CD4-positive, alpha-beta T cell treated with Interleukin-21 for 1 hour (primary cell): ENCODE measurements at regions not wholly inside any gene's neighbourhood (a gene's known extent, or its start where the extent isn't known, plus 50 kb on each side); places are given as distances from the start of the nearest gene placed in this dataset.
"Not testable (repeated sequence)": the region's sequence is repeated elsewhere in the genome, so short reads cannot be mapped to it uniquely, and the experiment has no call there.

Experiments used
- DNase-seq: peaks from one replicate; pipeline ENCODE4 v3.0.0-alpha.2; 2020

DNA sequence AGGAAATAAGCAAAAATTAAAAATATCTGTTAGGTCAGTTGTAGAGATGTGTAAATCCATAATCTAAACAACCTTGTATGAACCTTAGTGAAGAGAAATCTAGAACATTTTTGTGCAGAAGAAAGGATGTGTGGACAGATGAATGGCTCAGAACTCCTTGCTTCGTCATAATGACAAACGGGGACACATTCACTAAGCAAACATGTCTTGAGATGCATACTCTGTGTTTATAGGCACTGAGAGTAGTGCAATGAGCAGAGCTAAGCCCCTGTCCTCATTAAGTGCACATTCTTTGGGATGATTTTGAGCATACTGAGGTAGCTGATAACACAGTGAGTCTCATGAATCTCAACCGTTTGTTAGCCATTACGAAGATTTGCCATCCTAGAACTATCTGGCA, 360.6 kb upstream of the ANKRD30A start:
- DNase-seq, result no peak

DNA sequence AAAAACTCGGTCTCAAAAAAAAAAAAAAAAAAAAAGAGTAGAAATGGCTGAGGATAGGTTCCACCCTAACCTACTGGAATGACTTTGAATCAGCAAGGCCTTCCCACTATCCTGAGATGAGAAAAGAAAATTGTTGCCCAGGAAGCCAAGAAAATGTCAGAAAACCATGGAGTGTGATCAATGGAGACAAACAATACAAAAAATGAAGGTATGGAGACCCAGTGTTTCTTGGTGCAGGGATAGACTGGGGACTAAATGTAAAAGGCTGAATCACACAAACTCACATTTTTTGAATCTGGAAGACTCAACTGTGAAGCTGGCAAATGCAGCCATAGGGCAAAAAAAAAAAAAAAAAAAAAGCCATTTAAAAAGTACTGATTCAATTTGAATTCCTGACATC, 364.3 kb upstream of the ANKRD30A start:
- DNase-seq, result no peak

DNA sequence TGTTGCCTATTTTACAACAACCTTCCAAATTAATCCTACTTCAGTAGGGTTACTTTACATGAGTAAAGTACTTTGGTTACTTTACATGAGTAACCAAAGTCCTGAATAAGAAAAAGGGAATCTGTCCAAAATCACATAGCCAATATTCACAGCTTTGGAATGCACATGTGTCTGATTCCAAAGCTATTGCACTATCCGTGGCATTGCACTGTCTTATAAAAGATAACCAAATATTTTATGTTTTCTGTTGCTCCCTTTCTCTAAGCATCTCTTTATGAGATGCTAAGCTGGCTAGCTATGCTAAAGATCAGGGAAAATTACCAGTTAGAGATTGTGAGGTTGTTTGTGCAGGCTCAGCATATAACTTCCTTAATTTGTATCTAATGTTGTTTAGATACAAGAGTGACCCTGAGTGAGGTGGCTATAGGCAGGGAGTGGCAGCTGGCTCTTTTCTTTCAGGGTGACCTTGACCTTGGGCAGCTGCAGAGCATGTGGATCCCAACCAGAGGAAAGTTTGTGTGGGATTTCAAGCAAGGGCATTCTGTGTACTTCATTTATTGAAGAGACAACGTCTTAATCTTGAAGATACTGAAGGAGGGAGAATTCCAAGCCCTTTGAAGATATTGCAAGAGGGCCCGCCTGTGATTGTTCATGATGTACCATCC, 366.1 kb upstream of the ANKRD30A start:
- DNase-seq, result no peak

DNA sequence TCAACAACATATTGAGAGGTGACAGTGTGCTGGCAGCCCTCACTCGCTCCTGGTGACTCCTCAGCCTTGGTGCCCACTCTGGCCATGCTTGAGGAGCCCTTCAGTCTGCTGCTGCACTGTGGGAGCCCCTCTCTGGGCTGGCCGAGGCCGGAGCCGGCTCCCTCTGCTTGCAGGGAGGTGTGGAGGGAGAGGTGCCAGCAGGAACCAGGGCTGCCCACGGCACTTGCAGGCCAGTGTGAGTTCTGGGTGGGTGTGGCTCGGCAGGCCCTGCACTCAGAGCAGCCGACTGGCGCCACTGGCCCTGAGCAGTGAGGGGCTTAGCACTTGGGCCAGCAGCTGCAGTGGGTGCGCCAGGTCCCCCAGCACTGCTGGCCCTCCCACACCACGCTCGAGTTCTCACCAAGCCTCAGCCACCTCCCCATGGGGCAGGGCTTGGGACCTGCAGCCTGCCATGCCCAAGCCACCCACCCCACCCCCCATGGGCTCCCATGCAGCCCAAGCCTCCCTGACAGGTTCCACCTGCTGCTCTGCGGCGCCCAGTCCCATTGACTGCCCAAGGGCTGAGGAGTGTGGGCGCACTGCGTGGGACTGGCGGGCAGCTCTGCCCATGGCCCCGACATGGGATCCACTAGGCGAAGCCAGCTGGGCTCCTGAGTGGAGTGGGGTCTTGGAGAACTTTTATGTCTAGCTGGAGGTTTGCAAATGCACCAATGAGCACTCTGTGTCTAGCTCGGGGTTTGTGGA, 377.1 kb upstream of the ANKRD30A start:
- DNase-seq, result no peak

DNA sequence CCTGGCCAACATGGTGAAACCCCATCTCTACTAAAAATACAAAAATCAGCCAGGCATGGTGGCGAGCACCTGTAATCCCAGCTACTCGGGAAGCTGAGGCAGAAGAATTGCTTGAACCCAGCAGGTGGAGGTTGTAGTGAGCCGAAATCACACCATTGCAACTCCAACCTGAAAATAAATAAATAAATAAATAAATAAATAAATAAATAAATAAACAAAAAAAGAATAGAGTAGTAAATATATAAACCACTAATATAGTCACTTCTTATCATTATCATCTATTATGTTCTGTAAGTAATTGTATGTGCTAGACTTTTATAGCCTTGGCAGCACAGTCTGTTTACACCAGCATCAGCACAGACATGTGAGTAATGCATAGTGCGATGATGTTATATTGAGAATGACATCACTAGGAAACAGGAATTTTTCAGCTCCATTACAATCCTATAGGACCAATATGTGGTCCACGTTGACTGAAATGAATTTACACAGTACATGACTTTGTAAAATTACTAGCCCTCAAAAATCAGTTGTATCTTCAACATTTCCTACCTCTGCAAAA, 385.4 kb upstream of the ANKRD30A start:
- no peak for DNase-seq

DNA sequence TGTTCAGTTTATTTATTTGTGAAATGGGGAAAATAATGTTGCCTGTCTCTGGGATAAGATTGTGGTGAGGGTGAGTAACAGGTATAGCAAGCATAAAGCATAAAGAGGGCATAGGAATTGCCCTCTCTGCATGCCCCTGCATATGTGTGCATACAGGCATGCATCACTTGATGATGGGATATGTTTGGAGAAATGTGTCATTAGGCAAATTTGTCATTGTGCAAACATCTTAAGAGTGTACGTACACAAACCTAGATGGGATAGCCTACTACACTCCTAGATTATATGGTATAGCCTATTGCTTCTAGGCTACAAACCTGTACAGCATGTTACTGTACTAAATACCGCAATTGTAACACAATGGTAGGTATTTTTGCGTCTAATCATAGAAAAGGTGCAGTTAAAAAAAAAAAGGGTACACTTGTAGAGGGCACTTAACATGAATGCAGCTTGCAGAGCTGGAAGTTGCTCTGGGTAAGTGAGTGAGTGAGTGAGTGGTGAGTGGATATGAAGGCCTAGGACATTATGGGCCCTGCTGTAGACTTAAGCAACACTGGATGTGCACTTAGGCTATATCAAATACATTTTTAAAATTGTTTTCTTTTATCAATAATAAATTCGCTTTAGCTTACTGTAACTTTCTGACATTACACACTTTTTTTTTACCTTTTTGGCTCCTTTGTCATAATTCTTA, 386.5 kb upstream of the ANKRD30A start:
- no peak for DNase-seq

DNA sequence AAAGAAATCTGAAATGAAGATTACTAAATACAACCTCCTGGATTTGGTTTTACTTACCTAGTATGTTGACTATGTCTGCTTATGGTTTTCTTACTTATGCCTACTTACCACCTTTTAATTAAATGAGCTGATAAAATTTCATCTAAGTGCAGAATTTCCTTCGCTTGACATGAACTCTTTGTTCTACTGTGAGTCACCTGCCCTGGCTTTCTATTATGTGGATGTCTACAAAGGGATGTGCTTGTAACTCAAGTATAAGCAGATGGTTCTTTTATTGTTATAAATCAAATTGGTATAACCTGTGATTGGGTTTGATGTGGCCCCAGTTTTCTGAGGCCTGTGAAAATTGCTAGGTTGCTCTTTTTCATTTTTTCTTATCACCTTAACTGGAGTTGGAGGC, 389.1 kb upstream of the ANKRD30A start:
- no peak for DNase-seq

DNA sequence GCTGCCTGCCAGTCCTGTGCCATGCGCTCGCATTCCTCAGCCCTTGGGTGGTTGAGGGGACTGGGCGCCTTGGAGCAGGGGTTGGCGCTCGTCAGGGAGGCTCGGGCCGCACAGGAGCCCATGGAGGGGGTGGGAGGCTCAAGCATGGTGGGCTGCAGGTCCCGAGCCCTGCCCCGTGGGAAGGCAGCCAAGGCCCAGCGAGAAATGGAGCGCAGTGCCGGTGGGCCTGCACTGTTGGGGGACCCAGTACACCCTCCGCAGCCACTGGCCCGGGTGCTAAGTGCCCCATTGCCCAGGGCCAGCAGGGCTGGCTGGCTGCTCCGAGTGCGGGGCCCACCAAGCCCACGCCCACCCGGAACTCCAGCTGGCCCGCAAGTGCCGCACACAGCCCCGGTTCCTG, 390.8 kb upstream of the ANKRD30A start:
- DNase-seq, result not testable (repeated sequence)

DNA sequence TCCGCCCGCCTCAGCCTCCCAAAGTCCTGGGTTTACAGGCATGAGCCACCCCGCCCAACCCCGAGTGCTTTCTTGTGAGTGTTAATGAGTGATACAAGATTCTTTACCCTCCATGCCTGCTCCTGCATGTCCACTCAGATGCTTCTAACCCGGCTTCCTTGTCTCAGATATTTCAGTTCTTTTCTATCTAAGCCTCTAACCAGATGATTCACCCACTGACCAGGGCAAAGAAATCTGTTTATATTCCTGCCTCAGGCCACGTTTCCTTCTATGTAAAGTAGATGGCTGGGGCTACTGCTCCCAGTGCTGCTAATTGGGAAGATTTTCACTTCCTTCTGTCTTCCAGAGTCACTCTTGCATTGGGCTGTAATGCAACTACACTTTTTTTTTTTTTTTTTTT, 395.1 kb upstream of the ANKRD30A start:
- DNase-seq, result no peak

DNA sequence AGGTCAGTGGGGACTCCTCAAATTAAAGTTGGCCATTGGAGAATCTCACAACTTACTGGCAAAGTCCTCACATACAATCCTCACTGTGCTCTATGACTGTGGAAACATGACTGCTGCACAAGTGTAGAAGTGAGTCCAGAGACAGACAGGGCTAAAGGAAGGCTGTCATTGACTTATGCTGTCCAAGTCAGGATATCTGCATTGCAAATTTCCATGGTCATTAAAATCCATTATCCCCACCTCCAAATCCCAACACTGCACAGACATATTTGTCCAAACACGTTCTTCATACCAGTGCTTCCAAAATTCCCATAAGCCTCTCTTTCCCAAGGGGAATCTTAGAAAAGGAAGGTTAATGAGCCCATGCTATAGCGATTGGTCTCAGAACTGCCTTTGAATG, 396.8 kb upstream of the ANKRD30A start:
- DNase-seq, result no peak

DNA sequence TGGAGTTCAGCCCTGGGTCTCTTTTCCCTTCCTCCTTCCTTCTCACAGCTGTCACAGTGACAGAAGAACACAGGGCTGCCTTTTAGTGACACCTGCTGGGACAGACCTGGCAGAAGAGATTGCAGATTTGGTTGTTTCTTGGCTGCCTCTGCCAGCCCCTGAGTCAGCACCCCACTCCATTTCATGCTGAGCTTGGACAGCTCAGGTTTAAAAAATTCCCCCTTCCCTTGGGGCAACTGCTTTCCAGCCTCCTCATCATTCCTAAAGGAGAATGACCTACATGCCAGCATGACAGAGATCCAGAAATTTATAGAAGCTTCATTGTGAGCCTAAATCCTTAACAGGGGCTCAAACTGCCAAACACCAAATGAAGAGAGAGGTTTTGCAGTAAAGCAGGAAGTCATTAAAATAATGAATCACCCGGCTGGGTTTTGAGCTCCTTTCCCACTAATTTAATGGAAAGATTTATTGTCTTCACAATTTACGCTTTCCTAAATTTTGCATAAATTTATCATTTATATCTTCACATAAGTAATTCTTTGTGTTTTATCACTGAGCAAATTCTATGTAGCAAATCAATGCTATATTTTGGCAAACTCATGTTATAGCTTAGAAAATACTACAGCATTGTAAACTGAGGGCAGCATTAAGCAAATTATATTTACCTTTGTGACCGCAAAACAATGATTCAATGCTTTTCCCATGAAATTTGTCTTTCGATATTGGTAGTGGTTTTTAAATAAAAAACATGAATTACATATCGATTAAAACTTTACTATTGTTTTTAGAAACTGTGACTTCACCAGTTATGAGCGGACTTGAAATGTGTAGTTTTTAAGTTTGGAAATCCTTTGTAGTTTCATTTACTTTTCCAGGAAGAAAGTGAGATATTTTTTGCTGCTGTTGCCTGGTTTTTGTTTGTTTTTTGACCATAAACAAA, 399.5 kb upstream of the ANKRD30A start:
- DNase-seq, result no peak

DNA sequence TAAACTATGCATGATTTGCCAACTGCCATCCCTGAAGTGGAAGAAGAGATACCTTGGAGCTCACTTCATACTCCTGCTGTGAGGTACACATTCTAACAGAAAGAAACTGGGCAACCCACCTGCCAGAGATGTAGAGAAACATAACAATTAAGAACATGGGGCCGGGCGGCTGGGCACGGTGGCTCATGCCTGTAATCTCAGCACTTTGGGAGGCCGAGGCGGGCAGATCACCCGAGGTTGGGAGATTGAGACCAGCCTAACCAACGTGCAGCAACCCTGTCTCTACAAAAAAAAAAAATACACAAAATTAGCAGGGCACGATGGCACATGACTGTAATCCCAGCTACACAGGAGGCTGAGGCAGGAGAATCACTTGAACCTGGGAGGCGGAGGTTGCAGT, 402.6 kb upstream of the ANKRD30A start:
- DNase-seq, result no peak

DNA sequence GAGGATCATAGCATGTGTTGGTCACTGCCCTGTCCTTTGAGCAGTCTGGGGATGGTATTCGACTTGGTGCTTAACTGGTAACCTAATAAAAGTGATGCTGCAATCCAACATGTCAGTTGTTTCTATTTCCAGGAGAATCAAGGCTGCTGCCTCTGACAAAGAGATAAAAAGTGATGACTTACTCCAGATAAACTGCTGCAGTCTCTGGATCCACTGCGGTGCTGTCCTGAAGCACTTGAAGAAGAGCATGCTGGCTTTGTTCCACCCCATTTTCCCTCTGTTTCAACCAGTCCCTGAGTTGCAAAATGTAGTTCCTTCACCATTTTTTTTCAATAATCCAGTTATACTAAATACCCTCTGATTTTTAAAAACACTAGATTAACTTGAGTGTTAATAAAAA, 403.5 kb upstream of the ANKRD30A start:
- DNase-seq, result no peak

DNA sequence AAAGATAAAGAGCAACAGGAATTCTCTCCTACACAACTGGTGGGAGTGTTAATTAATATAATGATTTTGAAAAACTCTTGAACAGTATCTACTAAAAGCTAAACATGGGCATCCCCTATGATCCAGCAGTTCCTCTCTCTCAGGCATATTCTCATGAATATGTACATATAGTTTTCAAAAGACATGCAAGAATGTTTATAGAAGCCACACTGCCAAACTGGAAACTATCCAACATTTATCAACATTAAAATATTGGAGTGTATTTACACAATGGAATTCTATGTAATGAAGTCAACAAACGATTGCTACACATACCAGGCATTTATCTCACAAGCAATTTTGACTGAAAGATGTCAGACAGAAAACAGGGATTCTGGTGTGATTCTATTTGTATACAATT, 404.5 kb upstream of the ANKRD30A start:
- no peak for DNase-seq

DNA sequence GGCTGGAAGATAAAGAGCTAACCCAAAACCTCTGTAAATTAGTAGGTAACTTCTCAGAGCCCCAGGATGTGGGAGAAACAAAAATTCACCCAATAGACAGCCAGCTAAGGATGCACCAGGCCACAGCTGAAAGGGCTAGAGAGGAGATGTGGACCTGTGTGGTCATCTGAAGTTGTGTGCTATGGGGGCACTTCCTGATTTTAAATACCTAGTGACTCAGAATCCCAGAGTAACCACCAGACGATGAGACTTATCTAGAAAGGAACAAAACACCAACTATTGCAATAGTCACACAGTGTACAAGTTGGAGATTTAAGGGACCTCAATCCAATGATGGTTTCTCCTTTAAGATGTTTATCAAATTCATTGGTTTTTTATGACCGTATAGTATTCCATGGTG, 408.3 kb upstream of the ANKRD30A start:
- DNase-seq, result no peak

DNA sequence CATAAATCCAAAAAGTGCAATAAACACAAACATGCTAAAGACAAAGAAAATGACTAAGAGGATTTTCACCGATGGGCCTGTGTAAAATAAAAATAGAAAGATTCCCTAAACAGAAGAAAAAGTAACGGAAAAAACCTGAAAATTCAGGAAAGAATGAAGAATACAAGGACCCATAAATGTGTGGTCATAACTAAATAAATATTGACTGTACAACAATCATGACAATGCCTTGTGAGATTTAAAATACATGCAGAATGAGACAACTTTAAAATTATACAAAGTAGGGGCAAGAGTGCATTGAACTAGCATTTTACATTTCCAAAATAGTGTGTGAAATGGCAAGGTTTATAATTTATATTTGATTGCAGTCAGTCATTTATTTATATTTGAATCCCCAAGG, 409.1 kb upstream of the ANKRD30A start:
- DNase-seq, result no peak

DNA sequence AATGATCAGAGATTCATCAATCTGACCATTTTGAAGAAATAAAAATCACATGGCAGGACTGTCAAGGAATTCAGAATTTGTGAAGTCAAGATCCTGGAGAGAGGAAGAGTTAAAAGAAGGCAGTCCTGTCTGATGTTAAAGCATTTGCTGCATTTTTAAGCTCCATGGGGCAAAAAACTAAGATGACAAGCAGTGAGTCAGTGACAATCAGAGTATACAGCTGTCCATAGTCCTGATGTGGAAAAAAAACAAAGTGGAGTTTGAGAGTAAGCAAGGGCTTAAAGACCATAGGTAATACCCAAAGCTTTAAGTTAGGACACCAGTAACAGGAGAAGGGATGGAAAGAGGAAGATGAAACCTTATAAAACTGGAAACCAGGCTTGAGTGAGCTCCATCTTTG, 412.7 kb upstream of the ANKRD30A start:
- DNase-seq, result no peak

DNA sequence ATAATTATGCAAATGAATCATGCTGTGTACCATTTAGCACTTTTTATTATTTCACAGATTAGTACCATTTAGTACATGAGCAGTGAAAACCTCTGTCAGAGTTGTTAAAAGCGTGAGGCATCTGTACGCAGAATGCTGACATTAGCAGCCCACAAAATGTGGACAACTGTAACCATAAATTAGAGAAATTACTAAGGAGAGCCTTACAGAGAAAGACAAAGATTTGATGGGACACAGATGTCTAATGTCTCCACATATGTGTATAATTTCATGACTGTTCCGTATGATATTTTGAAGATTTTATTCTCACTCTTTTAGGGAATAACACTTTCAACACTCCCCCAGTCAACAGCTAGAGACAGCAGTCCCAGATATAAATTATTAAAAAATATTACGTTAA, 414.0 kb upstream of the ANKRD30A start:
- no peak for DNase-seq

DNA sequence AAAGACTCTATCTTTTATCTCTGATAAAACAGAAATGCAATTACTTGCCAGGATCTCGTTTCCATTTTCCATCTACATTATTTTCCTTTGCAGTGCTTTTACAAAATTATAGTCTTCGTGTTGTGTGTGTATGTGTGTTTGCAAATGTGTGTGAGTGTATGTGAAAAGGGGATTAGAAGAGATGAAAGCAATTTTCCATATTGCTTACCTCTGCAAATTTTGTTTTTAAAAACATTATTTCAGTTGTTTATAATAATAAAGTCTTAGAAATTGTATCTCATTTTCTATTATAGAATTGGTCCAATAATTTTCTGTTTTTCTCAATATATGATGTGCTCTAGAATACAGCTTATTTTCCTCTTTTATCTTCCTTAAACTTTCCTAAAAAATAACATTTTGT, 421.3 kb upstream of the ANKRD30A start:
- DNase-seq, result no peak

DNA sequence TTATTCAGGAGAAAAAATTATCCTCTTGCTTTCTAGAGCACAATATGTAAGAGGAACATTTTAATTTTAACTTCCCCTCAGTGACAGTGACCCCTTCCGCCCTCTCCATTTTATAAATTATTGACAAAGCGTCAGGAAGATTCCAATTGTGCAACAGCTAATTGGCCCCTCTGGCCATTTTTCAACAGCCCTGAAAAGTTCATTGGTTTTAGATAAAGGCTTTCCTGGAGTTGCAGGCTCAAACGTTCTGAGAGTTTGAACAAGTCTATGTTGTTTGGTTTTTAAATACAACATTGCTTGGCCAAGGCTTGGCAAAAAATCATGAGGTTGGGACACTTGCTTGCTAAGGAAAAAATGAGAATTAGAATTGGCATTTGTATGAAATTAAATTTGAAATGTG, 422.2 kb upstream of the ANKRD30A start:
- no peak for DNase-seq

DNA sequence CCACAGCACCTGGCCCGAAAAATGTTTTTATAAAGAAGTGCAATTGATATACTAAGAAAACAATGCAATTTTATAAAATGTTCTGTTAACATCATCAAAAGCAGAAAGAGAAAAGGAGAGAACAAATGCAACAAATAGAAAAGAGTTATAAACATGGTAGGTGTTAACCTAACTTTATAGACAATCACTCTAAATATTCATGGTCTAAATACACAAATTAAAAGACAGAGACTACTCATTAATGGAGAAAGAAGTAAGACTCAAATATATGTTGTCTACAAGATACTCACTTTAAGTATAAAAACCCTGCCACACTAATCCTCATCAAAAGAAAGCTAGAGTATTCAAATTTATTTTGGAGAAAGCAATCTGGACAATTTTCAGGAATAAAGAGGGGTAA, 425.3 kb upstream of the ANKRD30A start:
- DNase-seq, result no peak

DNA sequence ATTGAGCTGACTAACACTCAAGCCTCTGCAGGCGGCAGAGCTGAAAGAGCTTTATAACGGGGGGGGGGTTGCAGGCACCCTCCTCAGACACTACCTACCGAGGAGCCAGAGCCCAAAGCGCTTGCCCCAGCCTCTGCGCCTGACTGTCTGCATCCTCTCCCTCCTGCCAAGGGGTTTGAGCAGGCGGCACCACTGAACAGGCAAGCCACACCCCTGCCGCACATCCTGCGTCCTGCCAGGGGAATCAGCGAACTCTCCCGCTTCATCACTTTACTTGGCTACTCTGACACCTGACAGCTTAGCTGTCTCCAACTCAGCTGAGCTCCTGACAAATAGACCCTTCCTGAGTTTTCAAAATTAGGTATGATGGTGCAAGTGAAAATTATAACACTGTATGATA, 432.6 kb upstream of the ANKRD30A start:
- DNase-seq, result no peak

DNA sequence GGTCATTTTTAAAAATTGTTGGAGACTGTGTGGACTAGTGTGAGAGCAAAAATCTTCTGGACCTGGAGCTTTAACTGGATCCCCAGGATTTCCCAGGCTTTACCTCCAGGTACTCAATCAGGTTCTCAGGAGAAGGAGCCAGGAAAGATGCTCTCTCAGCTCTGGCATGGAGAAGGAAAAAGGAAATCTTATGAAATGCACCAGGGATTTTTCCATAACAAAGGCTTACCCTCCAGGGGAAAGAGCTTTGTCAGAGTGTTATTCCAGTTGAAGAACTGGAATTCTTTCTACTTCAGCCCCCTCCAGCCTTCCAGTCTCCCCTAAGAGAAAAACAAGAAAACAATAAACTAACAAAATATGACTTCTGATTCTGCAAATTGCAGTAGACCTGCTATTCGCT, 436.7 kb upstream of the ANKRD30A start:
- no peak for DNase-seq
